Brain microvascular endothelial cell (primary cell): ENCODE measurements at regions not wholly inside any gene's neighbourhood (a gene's known extent, or its start where the extent isn't known, plus 50 kb on each side); places are given as distances from the start of the nearest gene placed in this dataset.

ENCODE experiments used
- DNase-seq: peaks from one replicate; pipeline ENCODE4 v3.0.0-alpha.2; 2020
- H3K27ac ChIP-seq: fragments of 250-450 bp; sonication (Bioruptor Pico); 2 replicates; pipeline ENCODE4 v1.5.1; 2020; ENCODE audit warnings: mild to moderate bottlenecking, moderate library complexity
- H3K27me3 ChIP-seq: fragments of 250-450 bp; sonication (Bioruptor Pico); replicated peaks from 2 replicates; pipeline ENCODE4 v1.5.1; 2020; ENCODE audit warnings: mild to moderate bottlenecking
- H3K36me3 ChIP-seq: fragments of 250-450 bp; sonication (Bioruptor Pico); replicated peaks from 2 replicates; pipeline ENCODE4 v1.5.1; 2020; ENCODE audit warnings: mild to moderate bottlenecking
- H3K4me3 ChIP-seq: 2 replicates; pipeline ENCODE4 v1.5.1; 2011; ENCODE audit warnings: low read depth, mild to moderate bottlenecking, control low read depth, low read length, moderate library complexity
- CTCF ChIP-seq: IDR thresholded peaks from 2 replicates; pipeline ENCODE4 v1.5.1; 2011; ENCODE audit warnings: low read depth, mild to moderate bottlenecking, moderate library complexity, low read length, control low read depth, inconsistent platforms; ENCODE audit errors: missing control alignments
- in situ Hi-C: cut with HindIII; loops from 2 replicates; pipeline ENCODE4 v1.10.0; 2017; ENCODE audit warnings: low sequenced_read_pairs, low pct_ligation_motif_present

GRCh38 chr6:131451321-131452144 is 121.5 kb upstream of the ARG1 start:
- H3K4me3 ChIP-seq: no peak overlapping the region
- in situ Hi-C loops: no loop called here
- no peak overlapping the region for H3K27ac ChIP-seq
- H3K36me3 ChIP-seq: no peaks in the 10 kb centered on the region
- no peak for TF ChIP-seq CTCF
- DNase-seq: no peak
- H3K27me3 ChIP-seq: no peaks in the 10 kb centered on the region

GRCh38 chr6:131453803-131454202 is 119.2 kb upstream of the ARG1 start:
- H3K36me3 ChIP-seq: no peaks in the 10 kb centered on the region
- DNase-seq: no peak
- no peak overlapping the region for H3K27ac ChIP-seq
- peaks cover 2% of the 10 kb centered on the region for H3K27me3 ChIP-seq
- no peak overlapping the region for H3K4me3 ChIP-seq
- TF ChIP-seq CTCF: no peak
- in situ Hi-C loops: no loop called here

GRCh38 chr6:131456565-131456964 is 116.5 kb upstream of the ARG1 start:
- no peak for TF ChIP-seq CTCF
- Histone ChIP-seq H3K4me3 (no peak overlapping the region), H3K27me3 (peaks cover 2% of the 10 kb centered on the region), H3K27ac (no peak overlapping the region), H3K36me3 (no peaks in the 10 kb centered on the region)
- in situ Hi-C loops: no loop called here
- no peak for DNase-seq

- Histone ChIP-seq H3K4me3 (no peak overlapping the region), H3K27ac (no peak overlapping the region), H3K27me3 (peaks cover 2% of the 10 kb centered on the region), H3K36me3 (no peaks in the 10 kb centered on the region)
- in situ Hi-C loops: no loop called here
- TF ChIP-seq CTCF: no peak
- DNase-seq: no peak
These were observed 114.0 kb upstream of the ARG1 start for GRCh38 chr6:131459005-131459404.

GRCh38 chr6:131460614-131461000 is 112.4 kb upstream of the ARG1 start:
- in situ Hi-C loops: no loop called here
- Histone ChIP-seq H3K4me3 (no peak overlapping the region), H3K27ac (no peak overlapping the region), H3K27me3 (peaks cover 2% of the 10 kb centered on the region), H3K36me3 (no peaks in the 10 kb centered on the region)
- no peak for DNase-seq
- TF ChIP-seq CTCF: no peak

- Histone ChIP-seq H3K36me3 (no peaks in the 10 kb centered on the region), H3K4me3 (no peak overlapping the region), H3K27me3 (no peaks in the 10 kb centered on the region), H3K27ac (no peak overlapping the region)
- no peak for TF ChIP-seq CTCF
- DNase-seq: no peak
- in situ Hi-C loops: no loop called here
These were observed 103.9 kb upstream of the ARG1 start for GRCh38 chr6:131469130-131469529.
